ENCODE measurements at regions not wholly inside any gene's neighbourhood (a gene's known extent, or its start where the extent isn't known, plus 50 kb on each side); places are given as distances from the start of the nearest gene placed in this dataset.

DNA sequence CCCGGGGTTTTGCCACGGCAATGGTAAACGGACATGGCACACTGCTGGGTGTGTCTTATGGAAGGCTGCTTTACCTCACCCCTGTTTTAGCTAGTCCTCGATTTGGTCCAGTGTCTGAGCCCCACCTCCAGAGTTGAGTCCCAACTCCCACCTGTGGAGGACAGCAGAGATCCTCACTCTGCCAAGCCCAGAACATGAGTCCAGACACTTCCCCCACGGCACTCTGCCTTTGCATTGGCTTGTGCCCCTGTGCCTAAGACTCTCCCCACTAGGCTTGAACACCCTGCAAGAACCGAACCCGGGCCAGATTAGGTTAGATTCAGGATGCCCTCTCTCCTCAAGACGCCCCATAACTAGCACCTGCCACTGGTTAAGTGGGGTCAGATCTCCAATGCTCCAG, 59.8 kb upstream of the C14orf180 start:
- Histone ChIP-seq H3K27me3 (no peaks in the 10 kb centered on the region), H3K36me3 (replicated peaks in 1 of 2) (no peaks in the 10 kb centered on the region), H3K27ac (no peak overlapping the region), H3K9me3 (replicated peaks in 1 of 3) (no peaks in the 10 kb centered on the region), H3K4me1 (replicated peaks in 1 of 2) (no peaks in the 10 kb centered on the region), H3K4me3 (no peak overlapping the region)
- WGBS, 4 donors, result 75 to 81% (median 76%) methylated on average over 8 of the region's 8 CpGs
- TF ChIP-seq, protein P1, sequence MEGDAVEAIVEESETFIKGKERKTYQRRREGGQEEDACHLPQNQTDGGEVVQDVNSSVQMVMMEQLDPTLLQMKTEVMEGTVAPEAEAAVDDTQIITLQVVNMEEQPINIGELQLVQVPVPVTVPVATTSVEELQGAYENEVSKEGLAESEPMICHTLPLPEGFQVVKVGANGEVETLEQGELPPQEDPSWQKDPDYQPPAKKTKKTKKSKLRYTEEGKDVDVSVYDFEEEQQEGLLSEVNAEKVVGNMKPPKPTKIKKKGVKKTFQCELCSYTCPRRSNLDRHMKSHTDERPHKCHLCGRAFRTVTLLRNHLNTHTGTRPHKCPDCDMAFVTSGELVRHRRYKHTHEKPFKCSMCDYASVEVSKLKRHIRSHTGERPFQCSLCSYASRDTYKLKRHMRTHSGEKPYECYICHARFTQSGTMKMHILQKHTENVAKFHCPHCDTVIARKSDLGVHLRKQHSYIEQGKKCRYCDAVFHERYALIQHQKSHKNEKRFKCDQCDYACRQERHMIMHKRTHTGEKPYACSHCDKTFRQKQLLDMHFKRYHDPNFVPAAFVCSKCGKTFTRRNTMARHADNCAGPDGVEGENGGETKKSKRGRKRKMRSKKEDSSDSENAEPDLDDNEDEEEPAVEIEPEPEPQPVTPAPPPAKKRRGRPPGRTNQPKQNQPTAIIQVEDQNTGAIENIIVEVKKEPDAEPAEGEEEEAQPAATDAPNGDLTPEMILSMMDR (IDR thresholded peaks at IDR 0.05), result no peak
- no peak for TF ChIP-seq POLR2A (IDR thresholded peaks at IDR 0.05)
- intact Hi-C loops (cut with DNase I), result no loop called here
- DNase-seq, result peak in 2 of 7 donors; percentile 9 to 20

DNA sequence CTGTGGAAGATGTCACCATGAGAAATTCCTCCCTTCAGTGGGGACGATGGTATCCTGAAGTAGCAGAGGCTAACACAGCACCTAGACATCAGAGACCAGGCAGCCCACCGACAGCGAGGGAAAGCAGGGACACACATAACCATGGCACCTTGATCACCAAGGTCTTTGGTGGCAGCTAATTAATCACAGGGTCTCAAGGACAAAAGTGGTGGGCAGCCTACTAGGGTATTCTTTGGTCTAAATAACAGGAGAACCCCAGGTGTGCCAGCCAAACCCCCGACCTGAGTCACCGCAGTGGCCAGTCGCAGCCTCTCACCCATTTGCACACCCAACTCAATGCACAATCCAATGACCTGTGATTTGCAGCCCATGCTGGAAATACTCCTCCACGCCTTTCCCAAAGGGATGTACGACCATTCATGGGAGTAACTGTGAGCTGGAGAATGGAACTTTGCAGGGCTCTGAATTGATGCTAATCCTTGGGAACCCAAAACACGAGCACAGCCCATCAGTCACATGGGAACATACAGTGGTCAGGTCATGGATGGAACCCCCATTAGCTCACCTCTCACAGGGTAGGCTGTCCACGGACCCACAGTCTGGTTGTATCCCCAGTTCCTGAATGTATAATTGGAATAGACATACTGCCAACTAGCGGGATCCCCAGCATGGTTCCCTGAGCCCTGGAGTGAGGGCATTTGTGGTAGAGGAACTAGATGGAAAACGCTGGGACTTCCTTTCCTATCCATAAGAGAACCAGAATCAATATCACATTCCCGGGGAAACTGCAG, 58.7 kb upstream of the C14orf180 start:
- TF ChIP-seq, protein P1 (IDR thresholded peaks at IDR 0.05), result no peak
- no peak for TF ChIP-seq POLR2A (IDR thresholded peaks at IDR 0.05)
- Histone ChIP-seq H3K27ac (no peak overlapping the region), H3K4me3 (no peak overlapping the region), H3K36me3 (replicated peaks in 1 of 2) (no peaks in the 10 kb centered on the region), H3K27me3 (no peaks in the 10 kb centered on the region), H3K9me3 (replicated peaks in 1 of 3) (no peaks in the 10 kb centered on the region), H3K4me1 (replicated peaks in 1 of 2) (no peaks in the 10 kb centered on the region)
- WGBS, 4 donors, result 70 to 78% (median 72%) methylated on average over 10 to 13 of the region's 13 CpGs
- DNase-seq, result peak in 1 of 7 donors; percentile 28
- intact Hi-C loops (cut with DNase I), result no loop called here

DNA sequence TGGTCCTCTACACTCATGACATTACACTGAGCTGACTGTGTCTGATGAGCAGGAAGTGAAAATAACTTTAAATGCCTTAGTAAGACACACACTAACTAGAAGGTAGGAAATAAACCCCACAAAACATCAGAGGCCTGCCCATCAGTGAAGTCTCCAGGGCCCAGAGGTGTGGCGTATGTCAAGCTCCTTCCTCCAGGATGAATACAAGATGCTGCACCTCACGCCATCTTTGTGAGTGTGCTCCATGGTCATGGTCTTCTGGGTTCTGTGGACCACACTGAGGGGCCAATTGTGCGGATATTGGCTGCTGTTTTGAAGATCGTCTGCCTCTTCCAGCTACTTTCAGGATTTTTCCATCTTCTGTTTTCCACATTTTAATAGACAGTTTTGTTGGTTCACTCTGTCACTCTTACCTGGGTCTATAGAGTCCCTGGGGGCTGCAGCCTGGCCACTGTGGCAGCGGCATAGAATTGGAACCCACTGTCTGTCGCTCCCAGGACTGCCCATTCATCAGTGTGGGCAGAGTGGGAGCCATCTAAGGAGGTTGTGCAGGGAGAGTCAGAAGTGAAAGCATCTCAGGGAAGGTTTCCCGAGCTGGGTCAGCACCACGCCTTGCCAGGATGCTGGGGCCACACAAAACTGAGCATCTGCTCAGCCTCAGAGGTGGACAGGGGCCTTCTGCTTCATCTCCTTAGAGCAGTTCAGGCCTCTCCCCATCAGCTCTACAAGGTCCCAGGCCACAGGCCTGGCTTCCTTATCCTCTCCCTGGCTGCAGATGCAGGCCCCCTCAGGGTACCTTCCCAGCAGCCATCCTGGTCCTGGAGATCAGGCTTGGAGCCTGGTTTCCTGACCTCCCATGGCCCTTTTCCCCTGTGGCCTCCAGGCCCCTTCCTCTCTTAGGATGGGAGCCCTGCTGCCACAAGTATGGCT, 57.5 kb upstream of the C14orf180 start:
- Histone ChIP-seq H3K36me3 (replicated peaks in 1 of 2) (no peaks in the 10 kb centered on the region), H3K27ac (no peak overlapping the region), H3K27me3 (no peaks in the 10 kb centered on the region), H3K9me3 (replicated peaks in 1 of 3) (no peaks in the 10 kb centered on the region), H3K4me3 (no peak overlapping the region), H3K4me1 (replicated peaks in 1 of 2) (no peaks in the 10 kb centered on the region)
- 74 to 93% (median 86%) methylated on average over 6 to 8 of the region's 8 CpGs for WGBS, 4 donors
- DNase-seq, result peak in 1 of 7 donors; percentile 20
- intact Hi-C loops (cut with DNase I), result no loop called here
- TF ChIP-seq POLR2A (IDR thresholded peaks at IDR 0.05), result no peak
- TF ChIP-seq, protein P1 (IDR thresholded peaks at IDR 0.05), result no peak

DNA sequence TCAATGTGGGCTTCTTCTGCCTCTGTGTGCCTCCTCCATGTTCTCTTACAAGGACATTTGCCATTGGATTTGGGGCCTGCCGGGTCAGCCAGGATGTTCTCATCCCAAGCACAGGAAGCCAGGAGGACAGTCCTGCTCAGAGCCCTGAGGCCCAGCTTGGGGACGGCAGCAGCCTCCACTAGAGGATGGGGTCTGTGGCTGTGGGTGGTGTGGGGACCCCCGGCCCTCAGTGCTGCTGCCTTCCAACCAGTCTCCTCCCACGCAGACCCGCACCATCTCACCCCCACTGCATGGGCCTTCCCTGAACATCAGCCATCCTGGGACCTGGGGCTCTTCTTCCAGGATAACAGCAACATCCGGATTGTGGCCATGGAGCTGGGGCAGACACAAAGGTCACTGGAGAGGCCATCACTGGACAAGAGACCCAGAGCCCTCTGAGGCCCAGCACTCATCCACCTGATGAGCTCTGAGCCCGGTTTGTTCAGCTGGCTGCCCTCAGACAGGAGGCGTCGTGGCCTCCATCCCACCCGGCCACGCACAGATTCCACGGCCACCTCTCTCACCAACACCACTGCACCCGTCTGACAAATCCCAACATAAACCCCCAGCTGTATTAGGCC, 56.5 kb upstream of the C14orf180 start:
- Histone ChIP-seq H3K36me3 (replicated peaks in 1 of 2) (no peaks in the 10 kb centered on the region), H3K4me3 (no peak overlapping the region)
- intact Hi-C loops (cut with DNase I), result no loop called here

More for the DNA sequence above, 56.5 kb upstream of the C14orf180 start:
- WGBS, 4 donors, result 87 to 92% (median 90%) methylated on average over 13 of the region's 13 CpGs
- Histone ChIP-seq H3K9me3 (replicated peaks in 1 of 3) (no peaks in the 10 kb centered on the region), H3K4me1 (replicated peaks in 1 of 2) (no peaks in the 10 kb centered on the region), H3K27ac (no peak overlapping the region), H3K27me3 (no peaks in the 10 kb centered on the region)
- TF ChIP-seq POLR2A (IDR thresholded peaks at IDR 0.05), result no peak
- TF ChIP-seq, protein P1 (IDR thresholded peaks at IDR 0.05), result no peak
- DNase-seq, result no peak

All from adrenal gland (tissue), 9 donors.